ENCODE measurements at regions not wholly inside any gene's neighbourhood (a gene's known extent, or its start where the extent isn't known, plus 50 kb on each side); places are given as distances from the start of the nearest gene placed in this dataset.

DNA sequence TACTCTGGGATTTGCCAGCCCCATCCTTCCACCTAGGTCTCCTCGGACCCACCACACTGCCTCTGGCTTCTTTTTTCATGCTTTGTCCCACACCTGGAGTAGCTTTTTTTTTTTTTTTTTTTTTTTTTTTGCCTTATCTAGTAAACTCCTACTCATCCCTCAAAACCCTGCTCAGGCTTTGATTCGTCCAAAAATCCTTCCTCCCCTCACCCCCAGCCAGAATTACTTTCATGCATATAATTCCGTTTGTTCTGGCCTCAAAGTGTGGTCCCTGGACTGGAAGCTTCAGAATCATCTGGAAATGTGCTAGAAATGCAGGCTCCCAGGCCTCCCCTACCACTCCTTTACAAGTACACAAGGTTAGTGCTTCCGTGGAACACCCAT is 320.1 kb downstream of the PTTG2 start:
- H3K36me3 ChIP-seq (ENCODE audit: control insufficient read depth, insufficient read depth, low read length), result no peaks in the 10 kb centered on the region
- no peak overlapping the region for H3K4me3 ChIP-seq
- H4K20me1 ChIP-seq (replicated peaks; ENCODE audit: control insufficient read depth, insufficient read depth, low read length), result no peaks in the 10 kb centered on the region
- H3K27ac ChIP-seq (ENCODE audit: extremely low read depth, low read depth, low read length), result no peak overlapping the region
- BruUV-seq (replicated peaks), result no TSS peak
- in situ Hi-C loops (cut with MboI), result no loop called here
- DNase-seq (ENCODE audit: extremely low read depth in 1 of 4, low spot score in 3 of 4) (no peak), FAIRE-seq (no peak), ATAC-seq (no peak)
- 31% methylated on average over 4 of the region's 4 CpGs for WGBS (ENCODE audit: insufficient coverage, low coverage, missing lambda C conversion rate)
- H3K9ac ChIP-seq (ENCODE audit: insufficient read depth in 1 of 2, low read depth in 2 of 2, low read length in 2 of 2), result no peak overlapping the region; a peak in 1 of 4 replicates
- H3K4me1 ChIP-seq (replicated peaks in 1 of 2; ENCODE audit: control insufficient read depth in 2 of 2, insufficient read depth in 2 of 2, low read length in 2 of 2), result peaks cover 15 to 26% of the 10 kb centered on the region in 2 experiments; a peak in 4 of 5 replicates
- H3K79me2 ChIP-seq (ENCODE audit: control insufficient read depth, insufficient read depth, low read length), result no peaks in the 10 kb centered on the region
- intact Hi-C loops (cut with micrococcal nuclease), result no loop called here
- no peaks in the 10 kb centered on the region for H3K27me3 ChIP-seq (ENCODE audit: control insufficient read depth in 2 of 2, insufficient read depth in 2 of 2, low read length in 2 of 2)
- no peak overlapping the region for H2AFZ ChIP-seq (ENCODE audit: low read depth, low read length)
- H3K4me2 ChIP-seq (ENCODE audit: insufficient read depth, low read length), result no peak overlapping the region
- TF ChIP-seq RBM34 (IDR thresholded peaks at IDR 0.05; ENCODE audit: borderline replicate concordance, insufficient read depth, low read length), result no peak
- H3K9me1 ChIP-seq (ENCODE audit: control insufficient read depth, insufficient read depth, low read length), result no peaks in the 10 kb centered on the region
- 0 out of 2 replicates have a peak, but pooled peaks cover 4% of the 10 kb centered on the region for H3K9me3 ChIP-seq (replicated peaks; ENCODE audit: control insufficient read depth, insufficient read depth, low read depth, low read length)
- ChIA-PET CTCF (ENCODE audit: low intra/inter-chr PET ratio) (no interaction called here), POLR2A (interaction anchor here (0.6 kb wide), 2 partner anchors 78 to 85 kb away, joined by 3 to 4 read pairs; no protein-coding TSS in a partner anchor)

DNA sequence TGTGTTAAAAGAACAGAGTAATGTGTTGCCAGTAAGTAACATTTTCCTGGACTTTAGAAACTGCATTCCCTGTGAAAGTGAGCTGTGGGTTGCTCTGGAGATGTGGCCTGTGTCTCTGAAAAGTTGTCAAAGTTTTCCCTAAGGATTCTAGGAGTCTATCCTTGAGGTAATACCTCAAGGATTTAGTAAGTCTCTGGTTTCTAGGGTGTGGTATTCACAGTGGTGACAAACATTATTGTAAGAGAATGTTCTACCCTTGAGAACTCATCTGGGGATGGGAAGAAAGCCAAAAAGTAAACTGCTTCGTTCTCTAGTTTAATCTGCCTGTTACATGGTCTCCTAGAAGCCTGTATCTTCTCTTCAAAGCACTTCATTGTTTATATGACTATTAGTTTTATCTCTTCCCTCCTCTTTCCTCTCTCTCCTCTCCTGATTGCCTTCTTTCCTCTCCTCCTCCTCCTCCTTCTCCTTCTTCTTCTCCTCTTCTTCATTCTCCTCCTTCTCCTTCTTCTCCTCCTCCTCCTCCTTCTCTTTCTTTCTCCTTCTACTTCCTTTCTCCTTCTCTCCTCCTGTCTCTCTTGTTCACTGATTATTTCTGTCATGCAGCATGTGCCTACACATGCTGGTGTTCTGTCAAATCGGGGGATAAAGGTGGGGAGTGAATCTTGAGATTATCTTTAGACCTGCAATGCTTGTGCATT is 321.3 kb downstream of the PTTG2 start:
- in situ Hi-C loops (cut with MboI) (no loop called here), intact Hi-C loops (cut with micrococcal nuclease) (no loop called here)
- Histone ChIP-seq H3K4me3 (no peak overlapping the region), H3K79me2 (ENCODE audit: control insufficient read depth, insufficient read depth, low read length) (no peaks in the 10 kb centered on the region), H3K4me2 (ENCODE audit: insufficient read depth, low read length) (no peak overlapping the region; the same call in 1 of the 2 replicates), H3K36me3 (ENCODE audit: control insufficient read depth, insufficient read depth, low read length) (no peaks in the 10 kb centered on the region), H4K20me1 (replicated peaks; ENCODE audit: control insufficient read depth, insufficient read depth, low read length) (no peaks in the 10 kb centered on the region), H3K9me3 (replicated peaks; ENCODE audit: control insufficient read depth, insufficient read depth, low read depth, low read length) (0 out of 2 replicates have a peak, but pooled peaks cover 4% of the 10 kb centered on the region), H3K9me1 (ENCODE audit: control insufficient read depth, insufficient read depth, low read length) (no peaks in the 10 kb centered on the region), H3K9ac (ENCODE audit: insufficient read depth in 1 of 2, low read depth in 2 of 2, low read length in 2 of 2) (no peak overlapping the region), H3K4me1 (replicated peaks in 1 of 2; ENCODE audit: control insufficient read depth in 2 of 2, insufficient read depth in 2 of 2, low read length in 2 of 2) (peaks cover 15 to 28% of the 10 kb centered on the region in 2 experiments; a peak in 4 of 5 replicates), H3K27me3 (ENCODE audit: control insufficient read depth in 2 of 2, insufficient read depth in 2 of 2, low read length in 2 of 2) (no peaks in the 10 kb centered on the region), H3K27ac (ENCODE audit: extremely low read depth, low read depth, low read length) (no peak overlapping the region; the same call in 2 of the 3 replicates), H2AFZ (ENCODE audit: low read depth, low read length) (peak overlapping the region; percentile 60)
- peak in 1 of 4 experiments; percentile 42 for DNase-seq (ENCODE audit: extremely low read depth in 1 of 4, low spot score in 3 of 4)
- FAIRE-seq, result no peak
- 0% methylated on average over 2 of the region's 2 CpGs for WGBS (ENCODE audit: insufficient coverage, low coverage, missing lambda C conversion rate)
- ATAC-seq, result peak; percentile 40
- ChIA-PET POLR2A (interaction anchor here (1.0 kb wide), 1 partner anchor 39 kb away, joined by 3 read pairs; no protein-coding TSS in a partner anchor), CTCF (ENCODE audit: low intra/inter-chr PET ratio) (no interaction called here)
- BruUV-seq (replicated peaks), result no TSS peak
- TF ChIP-seq, protein P1, sequence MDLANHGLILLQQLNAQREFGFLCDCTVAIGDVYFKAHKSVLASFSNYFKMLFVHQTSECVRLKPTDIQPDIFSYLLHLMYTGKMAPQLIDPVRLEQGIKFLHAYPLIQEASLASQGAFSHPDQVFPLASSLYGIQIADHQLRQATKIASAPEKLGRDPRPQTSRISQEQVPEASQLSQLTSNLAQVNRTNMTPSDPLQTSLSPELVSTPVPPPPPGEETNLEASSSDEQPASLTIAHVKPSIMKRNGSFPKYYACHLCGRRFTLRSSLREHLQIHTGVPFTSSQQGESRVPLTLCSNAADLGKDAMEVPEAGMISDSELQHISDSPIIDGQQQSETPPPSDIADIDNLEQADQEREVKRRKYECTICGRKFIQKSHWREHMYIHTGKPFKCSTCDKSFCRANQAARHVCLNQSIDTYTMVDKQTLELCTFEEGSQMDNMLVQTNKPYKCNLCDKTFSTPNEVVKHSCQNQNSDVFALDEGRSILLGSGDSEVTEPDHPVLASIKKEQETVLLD (IDR thresholded peaks at IDR 0.05), result peak; percentile 52; the same call in 1 of the 2 replicates
- TF ChIP-seq ZNF436 (CRISPR knock-in tag; IDR thresholded peaks at IDR 0.05) (no peak), GATAD2A (IDR thresholded peaks at IDR 0.05) (0 out of 2 replicates have a peak, but pooled peaks have one; percentile 37), ETV1 (tag; conservative IDR thresholded peaks at IDR 0.05; ENCODE audit: low read depth) (no peak), TRIM25 (IDR thresholded peaks at IDR 0.05; ENCODE audit: borderline replicate concordance) (no peak), TAL1 (IDR thresholded peaks at IDR 0.05) (peak; percentile 35; the same call in 1 of the 2 replicates), CBFA2T2 (conservative IDR thresholded peaks at IDR 0.05) (peak; percentile 65), SIRT6 (IDR thresholded peaks at IDR 0.05; ENCODE audit: low read depth, low read length) (no peak), EP400 (IDR thresholded peaks at IDR 0.05) (0 out of 2 replicates have a peak, but pooled peaks have one; percentile 31)

Data from K562 (cell line).